ENCODE measurements at regions not wholly inside any gene's neighbourhood (a gene's known extent, or its start where the extent isn't known, plus 50 kb on each side); places are given as distances from the start of the nearest gene placed in this dataset.
A peak's percentile ranks its signal among the peaks of the same experiment; 100 is the strongest.

DNA sequence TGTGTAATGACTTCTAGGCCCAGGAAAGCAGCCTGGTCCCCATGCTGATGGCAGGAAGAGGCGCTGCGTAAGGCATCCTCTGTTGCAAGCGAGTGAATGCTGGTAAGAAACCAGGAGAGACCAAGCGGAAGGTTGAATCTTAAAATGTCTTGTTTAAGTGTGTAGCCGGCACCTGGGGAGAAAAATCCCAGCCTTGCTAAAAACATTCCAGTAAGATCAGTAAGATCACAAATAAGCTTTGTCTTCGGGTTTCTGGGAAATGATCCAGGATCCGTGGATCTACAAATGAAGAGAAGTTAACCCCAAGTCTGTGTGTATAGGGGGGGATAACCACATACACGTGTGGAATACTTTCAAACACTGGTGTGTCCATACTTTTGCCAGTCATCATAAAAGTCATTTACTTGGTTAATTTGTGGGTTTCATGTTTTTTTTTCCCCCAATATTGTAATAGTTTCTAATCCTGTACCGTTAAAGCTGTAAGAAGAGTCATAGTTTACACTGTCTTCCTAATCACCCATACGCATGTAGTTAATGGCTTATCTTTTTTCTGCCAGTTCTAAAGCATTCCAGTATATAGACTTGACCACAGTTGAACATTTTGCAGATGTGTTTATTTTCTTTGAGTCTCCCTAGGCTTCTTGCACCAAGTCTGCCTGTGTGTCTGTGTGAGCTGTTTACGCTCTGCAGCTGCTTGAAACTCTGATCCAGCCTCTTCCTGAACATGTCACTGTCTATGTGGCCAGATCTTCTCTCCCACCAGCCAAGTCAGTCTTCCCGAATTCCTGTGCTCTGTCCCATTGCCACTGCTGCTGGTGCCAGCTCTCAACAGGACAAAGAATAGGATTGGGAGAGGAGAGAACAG, 135.9 kb upstream of the ARL4C start:
- peak; percentile 63 for DNase-seq (ENCODE audit: low read depth)

DNA sequence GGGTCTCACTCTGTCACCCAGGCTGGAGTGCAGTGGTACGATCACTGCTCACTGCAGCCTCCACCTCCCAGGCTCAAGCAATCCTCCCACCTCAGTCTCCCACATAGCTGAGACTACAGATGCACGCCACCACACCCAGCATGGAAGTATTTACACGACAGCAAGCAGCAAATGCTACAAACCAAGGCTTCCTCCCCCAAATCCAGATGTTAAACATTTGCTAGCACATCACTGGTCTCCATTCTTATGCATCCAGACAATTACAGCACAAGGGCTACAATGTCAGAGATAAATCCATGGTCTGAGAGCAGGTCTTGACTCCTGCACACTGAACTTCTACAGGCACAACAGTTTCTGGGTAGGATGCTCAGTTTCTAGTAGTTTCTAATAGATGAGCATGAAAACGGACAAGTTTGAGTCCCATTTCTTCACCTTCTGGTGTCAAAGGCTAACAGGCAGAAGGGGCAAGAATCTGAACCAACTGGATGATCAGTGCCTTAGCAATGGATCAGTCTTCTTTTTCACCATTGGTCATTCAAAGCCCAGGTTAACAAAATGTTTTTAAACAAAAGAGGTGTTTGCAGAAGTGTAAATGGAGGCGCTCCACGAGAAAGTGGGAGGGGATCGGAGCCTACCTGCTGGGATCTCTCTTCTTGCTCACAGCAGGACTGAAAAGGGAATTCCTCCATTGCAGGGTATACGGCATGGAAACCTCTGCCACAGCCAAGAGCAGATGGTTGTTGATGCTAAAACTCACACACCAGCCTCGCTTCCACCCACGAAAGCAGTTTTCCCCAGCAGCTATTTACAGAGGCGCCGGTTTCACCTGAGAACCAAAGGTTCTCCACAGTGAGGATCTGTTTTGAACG, 135.0 kb upstream of the ARL4C start:
- no peak for DNase-seq (ENCODE audit: low read depth)

DNA sequence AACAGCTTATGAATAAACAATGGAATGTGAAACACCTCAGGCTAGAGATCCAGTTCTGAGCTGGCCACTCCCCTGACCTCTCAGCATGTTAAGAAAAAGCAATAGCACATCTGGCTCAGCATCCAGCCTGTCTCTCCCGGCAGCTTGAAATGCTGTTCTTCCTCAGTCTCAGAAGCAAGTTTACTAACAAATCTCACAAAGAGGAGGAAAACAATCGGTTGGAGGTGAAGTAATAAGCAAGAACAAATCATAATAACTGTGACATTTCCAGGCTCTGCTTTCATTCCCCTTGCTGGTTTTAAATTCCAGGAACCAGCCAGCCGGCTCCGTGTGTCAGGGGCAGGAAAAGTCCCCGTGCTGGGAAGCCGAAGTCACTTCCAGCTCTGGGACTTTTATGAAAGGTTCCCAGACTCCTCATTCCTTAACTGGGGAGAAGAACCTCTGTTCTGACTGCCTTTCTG, 133.9 kb upstream of the ARL4C start:
- no peak for DNase-seq (ENCODE audit: low read depth)

DNA sequence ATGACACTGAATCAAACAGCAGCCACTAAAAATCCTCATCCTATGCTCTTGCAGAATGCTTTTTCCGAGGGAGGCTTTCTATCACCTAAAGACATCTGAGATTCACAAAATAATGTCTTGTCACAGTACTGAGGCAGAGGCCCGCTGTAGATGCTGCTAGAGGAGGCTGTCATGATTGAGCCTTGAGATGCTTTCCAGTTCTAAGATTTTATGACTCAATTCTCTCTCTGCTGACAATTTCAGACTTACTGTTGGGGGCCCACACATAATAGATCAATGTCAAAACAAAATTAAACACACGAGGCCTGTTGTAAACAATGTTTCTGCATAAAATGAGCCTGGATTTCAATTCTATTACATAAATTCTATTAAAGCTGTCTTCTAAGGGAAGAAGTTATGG, 132.7 kb upstream of the ARL4C start:
- no peak for DNase-seq (ENCODE audit: low read depth)

DNA sequence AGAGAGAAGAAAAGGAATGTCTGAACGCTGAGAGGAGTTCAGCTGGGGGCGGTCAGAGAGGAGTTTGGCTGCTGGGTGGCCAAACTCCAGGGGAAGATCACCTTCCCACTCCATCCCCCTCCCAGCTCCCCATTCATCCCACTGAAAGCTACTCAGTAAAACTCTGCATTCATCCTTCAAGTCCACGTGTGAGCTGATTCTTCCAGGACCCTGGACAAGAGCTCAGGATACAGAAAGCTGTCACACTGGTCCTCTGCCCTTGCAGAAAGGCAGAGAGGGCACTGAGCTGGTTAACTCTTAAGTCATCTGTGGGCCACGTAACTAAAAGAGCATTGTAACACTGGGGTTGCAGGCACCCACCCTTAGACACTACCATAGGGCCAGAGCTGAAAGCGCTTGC, 132.1 kb upstream of the ARL4C start:
- DNase-seq (ENCODE audit: low read depth) = no peak

DNA sequence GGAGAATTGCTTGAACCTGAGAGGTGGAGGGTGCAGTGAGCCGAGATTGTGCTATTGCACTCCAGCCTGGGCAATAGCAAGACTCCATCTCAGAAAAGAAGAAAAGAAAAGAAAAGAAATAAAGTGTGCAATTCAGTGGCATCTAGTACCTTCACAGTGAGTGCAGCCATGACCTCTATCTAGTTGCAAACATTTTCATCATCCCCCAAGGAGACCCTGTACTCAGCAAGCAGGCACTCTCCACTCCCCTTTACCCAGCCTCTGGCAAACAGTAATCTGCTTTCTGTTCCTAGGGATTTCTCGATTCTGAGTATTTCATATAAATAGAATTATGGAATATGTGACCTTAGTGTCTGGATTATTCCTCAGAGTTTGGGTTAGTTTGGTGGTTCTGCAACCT, 130.4 kb upstream of the ARL4C start:
- no peak for DNase-seq (ENCODE audit: low read depth)

DNA sequence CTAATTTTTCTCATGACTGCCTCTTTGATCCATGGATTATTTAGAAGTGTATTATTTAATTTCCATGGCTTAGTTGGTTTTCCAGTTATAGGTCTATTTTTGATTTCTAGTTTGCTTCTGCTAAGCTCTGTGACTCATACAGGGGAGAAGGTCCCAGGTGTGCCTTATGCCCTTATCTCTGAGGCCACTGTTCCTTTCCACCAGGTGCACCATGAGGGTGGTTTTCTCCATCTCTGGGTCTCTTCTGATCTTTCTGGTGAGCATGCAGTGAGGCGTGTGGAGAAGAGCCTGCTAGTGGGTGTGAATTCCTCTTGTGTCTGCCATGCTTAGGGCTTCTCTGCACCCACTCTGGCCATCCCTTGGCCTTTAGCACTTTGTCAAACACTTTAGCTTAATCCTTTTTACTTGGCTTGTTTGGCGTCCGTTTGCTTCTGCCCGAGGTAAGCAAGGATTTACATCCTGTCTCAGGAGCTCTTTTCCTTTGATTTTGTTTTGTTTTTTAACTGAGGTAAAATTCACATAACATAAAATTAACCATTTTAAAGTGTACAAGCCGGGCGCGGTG, 129.8 kb upstream of the ARL4C start:
- DNase-seq (ENCODE audit: low read depth) = no peak

DNA sequence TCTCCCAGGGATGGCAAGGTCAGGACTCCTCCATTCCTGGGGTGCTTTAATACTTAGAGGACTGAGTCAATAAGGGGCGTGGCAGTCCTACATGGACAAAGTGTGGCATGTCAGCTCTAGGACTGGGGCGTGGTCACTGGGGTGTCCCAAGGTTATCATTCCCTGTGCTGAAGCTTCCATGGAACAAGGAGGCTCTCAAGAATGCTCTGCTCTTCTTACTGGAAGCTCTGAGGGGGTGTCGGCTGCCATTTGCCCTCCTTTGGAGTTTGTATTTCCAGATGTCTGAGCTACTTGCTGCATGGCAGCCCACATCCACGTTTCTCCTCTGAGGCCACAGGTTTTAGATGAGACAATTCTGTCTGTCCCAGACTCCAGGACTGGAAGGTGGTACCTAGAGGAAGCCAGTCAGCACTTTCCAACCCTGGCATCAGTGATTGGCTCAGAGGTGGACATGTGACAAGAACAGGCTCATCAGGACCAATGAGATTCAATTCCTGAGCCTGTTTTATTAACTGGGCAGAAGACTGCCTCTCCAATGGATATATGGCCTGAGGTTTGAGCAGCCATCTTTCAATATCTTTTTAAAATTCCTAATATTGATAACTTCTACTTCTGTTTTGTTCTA, 128.9 kb upstream of the ARL4C start:
- no peak for DNase-seq (ENCODE audit: low read depth)

DNA sequence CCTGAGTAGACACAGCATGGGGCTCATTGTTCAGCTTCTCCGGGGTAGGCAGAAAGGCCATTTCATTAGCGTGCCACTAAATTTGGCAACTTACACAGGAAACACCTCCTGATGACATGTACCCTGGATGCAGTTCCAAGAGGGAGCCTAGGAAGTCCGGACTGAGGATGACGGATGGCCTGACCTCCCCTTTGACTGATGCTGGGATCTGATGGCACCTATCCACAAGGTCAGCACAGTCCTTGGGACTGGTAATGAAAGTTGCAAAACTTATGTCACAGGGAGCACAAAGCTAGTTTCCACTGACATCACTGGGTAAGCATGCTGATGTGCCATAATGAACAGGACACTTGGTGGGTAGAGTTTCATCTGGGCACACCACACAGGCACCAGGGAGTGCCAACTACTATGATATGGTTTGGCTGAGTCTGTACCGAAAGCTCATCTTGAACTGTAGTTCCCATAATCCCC, 126.7 kb upstream of the ARL4C start:
- DNase-seq (ENCODE audit: low read depth) = no peak

DNA sequence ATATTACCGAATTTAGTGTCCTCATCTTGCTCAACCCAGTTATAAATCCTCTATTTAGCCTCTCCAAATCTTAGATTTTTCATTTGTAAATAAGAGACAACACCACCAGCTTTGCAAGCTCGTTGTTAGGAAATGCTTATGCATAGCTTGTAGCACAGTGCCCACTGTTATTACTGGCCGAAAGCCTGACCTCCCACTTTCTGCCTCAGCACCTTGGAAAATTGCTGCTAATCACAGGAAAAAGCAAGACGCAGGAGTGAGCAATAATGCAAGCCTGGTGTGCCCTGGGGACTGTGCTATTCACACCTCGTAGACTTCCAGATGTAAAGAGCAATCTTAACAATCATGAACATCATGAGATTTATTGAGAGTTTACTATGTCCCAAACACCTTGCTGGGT, 124.2 kb upstream of the ARL4C start:
- DNase-seq (ENCODE audit: low read depth) = no peak

DNA sequence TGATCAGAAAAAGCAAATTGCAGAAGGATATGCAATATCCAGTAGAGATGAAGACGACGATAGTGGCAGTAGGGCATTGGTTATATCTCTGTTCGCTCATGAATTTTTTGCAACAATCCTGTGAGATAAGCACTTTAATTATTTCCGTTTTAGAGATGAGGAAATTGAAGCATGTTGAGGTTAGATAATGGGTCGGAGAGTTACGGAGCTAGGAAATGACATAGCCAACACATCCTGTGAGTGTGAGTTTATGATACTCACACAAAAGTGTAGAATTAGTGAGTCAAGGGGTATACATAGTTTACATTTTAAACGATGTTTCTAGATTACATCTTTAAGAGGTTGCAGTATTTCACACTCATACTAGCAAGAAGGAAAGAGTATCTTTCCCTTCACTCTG, 123.1 kb upstream of the ARL4C start:
- DNase-seq (ENCODE audit: low read depth) = no peak

DNA sequence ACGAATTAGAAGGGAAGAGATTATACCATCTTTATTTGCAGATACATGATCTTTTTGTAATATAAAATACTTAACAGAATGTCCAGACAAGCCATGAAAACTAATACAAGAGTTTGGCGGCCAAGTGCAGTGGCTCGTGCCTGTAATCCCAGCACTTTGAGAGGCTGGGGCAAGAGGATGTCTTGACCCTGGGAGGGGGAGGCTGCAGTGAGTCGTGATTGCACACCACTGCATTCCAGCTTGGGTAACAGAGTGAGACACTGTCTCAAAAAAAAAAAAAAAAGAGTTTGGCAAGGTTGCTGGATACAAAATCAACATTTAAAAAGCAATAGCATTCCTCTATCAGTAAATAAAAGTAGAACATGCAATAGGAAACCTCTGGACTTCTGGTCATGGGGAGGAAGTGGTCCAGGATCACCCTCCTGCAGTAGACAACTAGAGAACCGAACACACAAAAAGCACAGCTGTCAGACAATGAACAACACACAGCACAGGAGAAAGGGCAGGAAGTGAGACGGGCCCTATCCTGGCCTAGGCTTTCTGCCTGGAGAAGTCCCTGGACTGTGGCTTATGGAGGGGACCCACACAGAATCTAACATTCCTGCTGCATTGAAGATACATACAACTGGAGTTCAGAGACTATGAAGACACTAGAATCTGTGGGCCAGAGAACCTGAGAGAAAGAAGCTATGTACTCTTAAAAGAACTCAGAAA, 118.9 kb upstream of the ARL4C start:
- DNase-seq (ENCODE audit: low read depth) = no peak

DNA sequence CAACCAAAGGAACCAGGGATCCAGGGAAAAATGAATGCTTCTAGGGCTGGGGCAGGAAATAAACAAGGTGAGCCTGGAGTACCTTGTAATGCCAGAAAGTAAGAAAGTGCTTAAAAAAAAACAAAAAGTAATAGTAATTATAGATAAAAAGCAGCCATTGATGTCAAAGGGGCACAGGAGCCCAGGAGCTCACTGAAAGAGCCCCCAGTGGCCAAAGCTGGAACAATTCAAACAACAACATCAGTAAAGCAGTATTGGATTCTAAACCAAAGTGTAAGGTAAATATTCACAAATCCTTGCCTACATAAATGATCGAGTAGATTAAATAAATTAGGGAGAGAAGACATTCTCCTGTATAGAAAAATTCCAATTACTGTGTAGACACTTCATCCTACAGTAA, 114.3 kb upstream of the ARL4C start:
- no peak for DNase-seq (ENCODE audit: low read depth)

DNA sequence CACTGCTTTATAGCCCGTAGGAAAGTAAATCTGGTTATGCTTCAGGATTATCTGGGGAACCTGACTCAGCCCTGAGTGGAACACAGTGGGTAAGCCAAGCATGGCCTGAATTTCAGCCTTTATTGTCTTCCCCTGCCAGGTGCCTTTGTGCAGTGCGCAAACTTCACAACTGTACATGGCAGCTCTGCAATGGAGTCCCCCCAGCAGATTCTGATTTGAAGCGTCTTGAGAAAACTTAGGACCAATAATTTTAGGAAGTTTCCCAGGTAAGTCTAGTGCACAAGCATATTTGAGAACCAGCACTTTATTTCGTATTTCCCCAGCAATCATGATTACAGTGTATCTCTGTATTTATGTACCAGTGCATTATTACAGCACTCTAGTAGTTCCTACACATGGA, 112.1 kb upstream of the ARL4C start:
- DNase-seq (ENCODE audit: low read depth) = no peak

DNA sequence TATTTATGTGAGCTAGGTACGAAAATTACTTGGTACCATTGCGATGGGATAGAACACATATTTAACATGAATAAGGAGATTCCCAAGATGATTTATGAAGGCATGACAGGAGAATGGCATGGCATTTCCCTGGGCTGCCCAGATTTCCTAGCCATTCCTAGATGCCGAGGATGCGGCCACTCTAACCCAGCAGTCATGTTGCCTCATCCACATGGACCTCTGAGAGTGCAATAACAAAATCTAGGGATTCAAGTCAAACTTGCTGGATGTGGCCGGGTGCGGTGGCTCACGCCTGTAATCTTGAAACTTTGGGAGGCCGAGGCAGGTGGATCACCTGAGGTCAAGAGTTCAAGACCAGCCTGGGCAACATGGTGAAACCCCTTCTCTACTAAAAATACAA, 110.8 kb upstream of the ARL4C start:
- no peak for DNase-seq (ENCODE audit: low read depth)

DNA sequence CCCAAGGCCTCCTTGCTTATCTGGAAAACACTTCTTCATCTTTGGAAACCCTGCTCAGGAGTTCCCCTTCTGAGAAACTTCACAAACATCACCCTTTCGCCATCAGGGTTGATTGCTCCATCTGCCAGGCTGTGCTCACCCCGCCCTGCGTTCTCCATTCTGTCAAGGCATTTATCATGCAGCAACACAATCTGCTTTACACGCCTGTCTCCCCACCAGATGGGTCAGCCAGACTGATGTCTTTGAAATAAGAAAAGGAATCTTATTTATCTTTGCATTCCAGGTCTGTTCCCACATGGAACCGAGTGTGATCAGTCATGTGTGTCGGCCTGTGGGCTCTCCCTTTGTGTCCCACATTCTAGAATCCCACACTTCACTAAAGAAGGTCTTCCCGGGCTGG, 110.0 kb upstream of the ARL4C start:
- no peak for DNase-seq (ENCODE audit: low read depth)

DNA sequence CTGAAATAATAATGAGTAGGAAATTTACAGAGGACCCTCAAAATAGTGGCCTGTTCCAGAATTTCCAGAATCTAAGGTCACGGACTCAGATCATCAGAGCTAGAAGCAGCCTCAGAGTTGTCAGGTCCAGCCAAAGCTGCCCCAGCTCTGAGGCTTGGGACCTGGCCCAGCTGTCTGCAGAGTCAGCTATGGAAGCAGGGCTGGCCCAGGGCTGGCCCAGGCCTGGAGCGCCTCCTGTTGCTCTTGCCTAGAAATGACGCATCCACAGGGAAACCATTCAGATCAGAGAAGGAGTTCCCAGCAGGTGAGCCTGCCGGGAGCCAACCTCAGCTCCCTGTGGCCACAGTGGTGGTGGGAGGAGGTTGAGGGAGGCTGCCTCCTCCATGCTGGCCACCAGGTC, 106.7 kb upstream of the ARL4C start:
- no peak for DNase-seq (ENCODE audit: low read depth)

DNA sequence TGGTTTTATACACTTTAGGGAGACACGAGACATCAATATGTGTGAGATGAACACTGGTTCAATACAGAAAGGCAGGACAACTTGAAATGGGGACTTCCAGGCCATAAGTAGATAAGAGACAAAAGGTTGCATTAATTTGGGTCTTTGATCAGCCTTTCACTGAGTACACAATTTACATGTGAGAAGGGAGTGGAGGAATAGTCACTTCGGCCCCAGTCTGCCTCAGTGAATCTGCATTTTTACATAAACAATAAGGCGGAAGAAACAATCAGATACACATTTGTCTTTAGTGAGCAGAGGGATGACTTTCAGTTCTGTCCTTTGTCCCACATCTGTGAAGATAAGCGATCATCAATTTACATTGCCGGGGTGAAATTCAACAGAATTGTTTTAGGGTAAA, 104.3 kb upstream of the ARL4C start:
- DNase-seq (ENCODE audit: low read depth) = no peak

DNA sequence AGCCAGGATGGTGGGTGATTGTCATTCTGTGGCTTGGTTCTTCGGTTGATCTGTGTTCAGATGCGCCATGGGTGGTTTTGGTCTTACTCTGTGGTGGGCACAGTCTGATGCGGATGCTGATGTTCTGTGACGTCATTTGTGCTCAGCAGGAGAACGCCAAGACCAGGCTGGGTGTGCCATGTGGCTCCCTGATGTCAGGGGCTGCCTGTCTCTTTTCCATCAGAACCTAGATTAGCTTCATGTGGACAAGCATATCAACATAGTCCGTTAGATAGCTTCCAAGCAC, 100.6 kb upstream of the ARL4C start:
- DNase-seq (ENCODE audit: low read depth) = no peak

DNA sequence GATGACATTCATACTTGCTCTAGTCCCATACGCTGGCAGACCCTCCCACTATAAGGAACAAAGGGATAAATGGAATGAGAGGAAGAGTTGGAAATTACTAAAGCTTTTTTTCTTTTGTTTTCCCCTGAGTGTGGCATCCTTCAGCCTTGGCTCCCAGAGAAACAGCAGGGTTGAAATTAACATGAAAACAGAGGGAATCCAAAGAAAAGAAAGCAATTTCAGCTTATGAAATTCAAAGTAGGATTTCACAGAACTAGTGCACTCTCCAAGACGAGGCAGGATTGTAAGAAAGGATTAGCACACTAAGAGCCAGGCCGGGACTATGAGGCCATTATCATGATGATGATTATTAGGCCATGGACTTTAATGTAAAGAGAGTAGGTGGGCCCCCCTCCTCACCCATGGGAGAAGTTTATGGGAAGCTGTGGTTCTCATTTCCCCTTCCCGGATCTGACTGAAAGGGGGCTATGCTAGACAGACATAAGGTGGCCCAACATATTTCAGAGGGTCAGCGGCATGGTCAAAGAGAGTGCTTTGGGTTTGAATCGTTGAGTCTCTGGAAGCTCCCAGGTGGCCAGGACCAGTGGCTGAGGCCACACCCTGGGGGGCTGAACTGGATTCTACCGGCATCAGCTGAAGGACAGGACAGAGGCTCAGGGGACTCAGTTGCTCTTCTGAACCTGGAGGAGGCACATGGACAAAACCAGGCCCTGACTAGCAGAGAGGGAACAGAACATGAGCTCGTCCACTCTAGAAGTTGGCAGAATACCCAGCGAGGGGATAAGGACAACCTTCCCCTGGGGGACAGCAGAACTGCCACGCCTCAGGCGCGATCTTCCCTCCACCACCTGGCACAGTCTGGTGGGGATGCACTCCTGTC, 100.1 kb upstream of the ARL4C start:
- DNase-seq (ENCODE audit: low read depth) = no peak

DNA sequence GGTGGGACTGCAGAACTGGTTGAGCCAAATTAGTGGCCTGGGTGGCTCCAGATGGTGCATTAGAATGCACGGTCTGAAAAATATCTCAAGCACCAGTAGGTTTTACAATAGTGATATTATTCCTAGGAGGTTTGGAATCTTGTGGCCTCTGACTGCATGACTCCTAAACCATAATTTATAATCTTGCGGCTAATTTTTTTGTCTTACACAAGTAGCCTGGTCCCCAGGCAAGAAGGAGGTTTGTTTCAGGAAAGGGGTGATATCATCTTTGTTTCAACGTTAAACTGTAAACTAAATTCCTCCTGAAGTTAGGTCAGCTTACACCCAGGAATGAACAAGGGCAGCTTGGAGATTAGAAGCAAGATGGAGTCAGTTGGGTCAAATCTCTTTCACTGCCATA, 98.9 kb upstream of the ARL4C start:
- peak; percentile 43 for DNase-seq (ENCODE audit: low read depth)
